GM21737 (cell line): ENCODE measurements at regions not wholly inside any gene's neighbourhood (a gene's known extent, or its start where the extent isn't known, plus 50 kb on each side); places are given as distances from the start of the nearest gene placed in this dataset.

Experiments used
- ATAC-seq: cut with Tn5 transposase; IDR thresholded peaks from one replicate; pipeline ENCODE4 v1.9.1; 2021; ENCODE audit warnings: mild to moderate bottlenecking, moderate library complexity; ENCODE audit not compliant: unreplicated experiment

- ATAC-seq, result no peak
These were observed 452.5 kb downstream of the CDH26 start for GRCh38 chr20:60410618-60411264.

- ATAC-seq, result no peak
These were observed 453.6 kb downstream of the CDH26 start for GRCh38 chr20:60411813-60412212.

DNA sequence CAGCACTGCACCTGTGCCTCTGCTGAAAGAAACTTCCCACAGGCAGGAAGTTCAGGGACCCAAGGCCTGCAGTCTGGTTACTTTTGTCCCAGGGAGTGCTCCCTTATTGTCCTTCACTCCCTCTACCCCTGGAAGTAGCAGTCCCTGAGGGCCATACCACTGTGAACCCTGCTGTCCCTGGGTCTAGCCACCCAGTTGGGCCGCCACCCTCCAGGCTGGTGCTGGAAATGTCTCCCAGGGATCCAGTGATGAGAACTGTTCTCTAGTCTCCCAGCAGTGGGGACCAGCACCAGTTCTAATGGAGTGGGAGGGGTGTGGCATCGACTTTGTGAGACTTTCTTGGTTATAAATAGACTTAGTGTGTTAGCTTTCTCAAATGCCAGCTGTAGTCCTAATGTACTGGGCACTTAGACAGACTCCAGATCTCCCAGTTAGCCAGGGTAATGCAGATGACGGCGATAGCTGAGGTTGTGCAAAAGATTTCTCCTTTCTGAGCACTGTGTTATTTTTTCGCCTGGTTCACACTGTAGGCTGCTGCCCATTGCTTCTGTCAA lies 462.5 kb downstream of the CDH26 start:
- ATAC-seq, result no peak

DNA sequence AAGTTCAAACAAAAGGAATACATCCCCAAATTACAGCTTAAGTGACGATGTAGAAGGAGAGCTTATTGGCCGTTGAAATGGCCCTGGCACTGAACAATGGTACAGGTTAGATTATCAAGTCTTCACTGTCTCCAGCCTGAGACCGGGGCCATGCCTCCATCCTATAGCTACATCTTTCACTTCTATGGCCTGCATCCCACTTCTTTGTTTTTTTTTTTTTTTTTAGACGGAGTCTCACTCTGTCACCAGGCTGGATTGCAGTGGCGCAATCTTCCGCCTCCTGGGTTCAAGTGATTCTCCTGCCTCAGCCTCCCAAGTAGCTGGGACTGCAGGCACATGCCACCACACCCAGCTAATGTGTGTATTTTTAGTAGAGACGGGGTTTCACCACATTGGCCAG lies 464.6 kb downstream of the CDH26 start:
- ATAC-seq, result no peak

GRCh38 chr20:60424267-60424902 lies 466.2 kb downstream of the CDH26 start:
- ATAC-seq, result no peak

GRCh38 chr20:60427516-60427915 lies 469.3 kb downstream of the CDH26 start:
- ATAC-seq, result no peak

DNA sequence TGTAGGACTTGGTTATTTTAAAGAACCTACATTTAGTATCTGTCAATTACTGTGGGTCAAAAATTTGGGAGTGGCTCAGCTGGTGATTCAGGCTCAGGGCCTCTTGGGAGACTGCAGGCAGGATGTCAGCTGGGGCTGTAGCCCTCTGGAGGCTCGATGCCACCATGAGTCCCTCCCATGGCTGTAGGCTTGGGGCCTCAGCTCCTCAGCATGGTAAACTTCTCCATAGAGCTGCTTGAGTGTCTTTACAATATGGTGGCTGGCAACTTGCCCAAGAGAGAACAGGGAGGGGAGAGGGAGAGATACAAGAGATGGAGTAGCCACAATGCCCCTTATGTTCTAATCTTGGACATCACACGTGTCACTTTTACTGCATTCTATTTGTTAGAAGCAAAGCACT lies 470.4 kb downstream of the CDH26 start:
- ATAC-seq, result no peak

DNA sequence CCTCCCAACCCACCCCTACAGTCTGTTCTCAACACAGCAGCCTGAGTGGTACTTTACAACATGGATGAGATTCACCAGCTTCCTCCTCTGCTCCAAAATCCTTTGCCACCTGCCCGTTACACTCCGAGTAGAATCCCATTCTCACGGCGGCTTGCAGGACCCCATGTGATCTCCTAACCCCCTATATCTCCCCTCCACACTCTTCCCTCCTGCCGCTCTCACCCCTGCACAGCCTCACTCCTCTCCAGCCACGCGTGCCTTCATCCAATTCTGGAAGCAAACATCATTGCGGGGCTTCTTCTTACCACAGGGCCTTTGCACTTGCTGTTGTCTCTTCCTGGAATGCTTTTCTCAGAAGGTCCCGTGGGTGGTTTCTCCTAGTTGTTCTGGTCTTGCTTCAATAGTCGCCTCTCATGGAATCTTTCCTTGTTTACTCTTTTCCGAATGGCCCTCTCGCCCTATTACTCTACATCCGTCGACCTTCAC lies 472.3 kb downstream of the CDH26 start:
- ATAC-seq, result no peak

- ATAC-seq, result no peak
These were observed 473.1 kb downstream of the CDH26 start for GRCh38 chr20:60431349-60431748.

DNA sequence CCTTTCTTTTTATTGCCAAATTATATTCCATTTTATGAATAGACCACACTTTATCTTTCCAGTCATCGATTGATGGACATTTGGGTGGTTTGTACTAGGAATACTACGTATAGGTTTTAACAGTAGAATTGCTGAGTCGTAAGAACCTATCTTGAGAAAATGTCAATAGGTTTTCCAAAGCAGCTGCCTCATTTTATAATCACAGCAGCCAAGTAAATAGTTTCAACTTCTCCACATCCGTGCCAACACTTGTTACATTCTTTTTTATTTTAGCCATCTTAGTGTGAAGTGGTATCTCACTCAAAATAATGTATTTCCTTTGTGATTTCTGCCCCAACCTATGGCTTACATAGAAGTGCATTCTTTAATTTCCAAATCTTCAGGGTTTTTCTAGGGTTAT lies 479.2 kb downstream of the CDH26 start:
- ATAC-seq, result no peak

DNA sequence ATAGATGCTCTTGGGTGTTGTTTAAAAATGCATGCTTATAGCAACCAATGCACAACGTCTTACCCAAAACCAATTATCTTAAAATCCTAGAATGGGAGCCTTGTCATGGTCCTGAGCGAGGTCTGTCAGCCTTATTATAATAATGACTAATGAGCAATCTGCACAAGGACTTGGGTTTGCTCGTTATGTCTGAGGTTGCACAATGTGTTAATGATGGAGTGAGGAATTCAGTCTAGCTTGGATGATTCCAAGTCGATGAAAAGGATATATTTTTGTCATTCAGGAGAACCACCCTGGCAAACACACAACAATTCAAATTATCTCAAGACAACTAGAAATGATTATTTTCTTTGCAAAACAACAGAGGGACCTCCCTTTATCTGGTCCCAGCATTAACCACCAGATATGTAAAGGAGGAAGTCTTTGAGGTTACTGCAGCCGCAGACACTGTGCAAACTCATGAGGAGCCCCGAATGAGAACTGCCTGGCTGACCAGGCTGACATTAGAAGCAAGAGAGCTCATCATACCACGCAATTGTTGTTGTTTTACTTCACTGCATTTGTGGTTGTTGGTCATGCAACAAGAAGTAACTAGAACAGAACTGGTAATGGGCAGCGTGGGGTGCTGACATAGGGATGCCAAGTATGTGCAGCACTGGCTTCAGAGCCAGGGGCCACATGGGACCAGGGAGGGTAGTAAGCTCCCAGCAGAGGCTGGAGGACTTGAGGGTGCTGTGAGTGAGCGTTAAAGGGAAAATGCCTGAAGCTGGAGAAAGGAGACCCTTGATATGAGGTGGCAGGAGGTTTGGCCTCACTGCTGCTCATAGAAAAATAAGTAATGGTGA lies 488.3 kb downstream of the CDH26 start:
- no peak for ATAC-seq

DNA sequence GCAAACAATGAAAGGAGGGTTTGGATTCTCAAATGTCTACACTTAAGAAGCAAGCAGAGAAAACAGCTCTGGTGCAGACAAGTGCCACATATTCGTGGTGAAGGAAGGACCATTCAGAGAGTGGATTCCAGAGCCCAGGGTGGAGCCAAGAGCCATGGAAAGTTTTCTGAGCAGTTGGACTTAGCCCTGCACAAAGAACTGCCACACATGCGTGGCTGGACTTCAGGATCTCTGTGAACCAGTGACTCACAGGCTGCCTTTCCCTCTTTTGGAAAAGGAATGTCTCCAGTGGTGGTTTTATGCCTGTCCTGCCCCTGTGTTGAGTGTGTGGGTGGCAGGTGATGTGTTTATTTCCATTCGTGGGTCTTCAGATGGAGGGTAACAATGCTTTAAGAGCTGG lies 489.5 kb downstream of the CDH26 start:
- ATAC-seq, result no peak

- no peak for ATAC-seq
These were observed 495.4 kb downstream of the CDH26 start for GRCh38 chr20:60453388-60454246.

GRCh38 chr20:60454491-60454890 lies 496.3 kb downstream of the CDH26 start:
- ATAC-seq, result no peak

GRCh38 chr20:60455272-60455671 lies 497.0 kb downstream of the CDH26 start:
- no peak for ATAC-seq

DNA sequence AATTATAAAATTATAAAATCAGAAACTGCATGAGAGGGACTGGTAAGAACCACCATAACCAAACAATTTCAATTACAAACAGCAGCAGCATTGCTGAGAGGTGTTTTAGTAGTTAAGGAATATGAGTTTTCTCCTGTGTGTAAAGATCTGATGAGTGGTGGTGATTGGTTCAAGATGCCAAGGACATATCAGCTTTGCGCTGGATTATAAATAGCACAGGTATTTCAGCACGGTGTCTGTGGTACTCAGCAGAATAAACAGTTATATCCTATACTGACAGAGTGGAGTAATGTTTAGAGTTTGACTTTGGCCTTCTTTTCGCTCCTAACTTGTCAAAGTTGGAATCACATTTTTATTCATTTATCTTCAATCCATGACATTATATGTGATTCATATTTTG lies 501.0 kb downstream of the CDH26 start:
- no peak for ATAC-seq

GRCh38 chr20:60461993-60462392 lies 503.8 kb downstream of the CDH26 start:
- no peak for ATAC-seq

DNA sequence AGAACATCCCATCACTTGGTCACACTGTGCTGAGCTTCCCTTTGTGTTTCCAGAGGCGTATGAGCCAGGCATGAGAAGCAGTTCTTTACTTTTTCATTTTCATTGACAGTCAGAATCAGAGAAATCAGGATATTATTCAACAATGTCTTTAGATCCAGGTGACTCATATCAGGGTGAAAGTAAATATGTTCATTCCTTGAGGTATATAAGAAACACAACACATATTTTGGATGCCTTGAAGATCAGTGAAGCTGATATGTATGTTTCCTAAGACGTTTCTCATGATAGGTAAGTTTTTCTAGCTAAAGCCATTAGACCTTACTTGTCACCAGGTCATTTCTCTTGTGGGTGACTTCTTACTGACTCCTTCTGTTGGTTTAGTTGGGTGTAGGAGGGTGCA lies 505.6 kb downstream of the CDH26 start:
- ATAC-seq, result no peak

DNA sequence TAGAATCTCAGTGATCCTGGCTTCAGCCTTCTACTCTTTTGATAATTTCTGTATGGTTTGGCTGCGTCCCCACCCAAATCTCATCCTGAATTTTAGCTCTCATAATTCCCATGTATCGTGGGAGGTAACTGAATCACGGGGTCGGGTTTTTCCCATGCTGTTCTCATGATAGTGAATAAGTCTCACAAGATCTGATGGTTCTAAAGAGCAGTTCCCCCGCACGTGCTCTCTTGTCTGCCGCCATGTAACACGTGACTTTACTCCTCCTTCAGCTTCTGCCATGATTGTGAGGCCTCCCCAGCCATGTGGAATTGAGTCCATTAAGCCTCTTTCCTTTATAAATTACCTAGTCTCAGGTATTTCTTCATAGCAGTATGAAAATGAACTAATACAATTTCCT lies 507.2 kb downstream of the CDH26 start:
- ATAC-seq, result no peak

DNA sequence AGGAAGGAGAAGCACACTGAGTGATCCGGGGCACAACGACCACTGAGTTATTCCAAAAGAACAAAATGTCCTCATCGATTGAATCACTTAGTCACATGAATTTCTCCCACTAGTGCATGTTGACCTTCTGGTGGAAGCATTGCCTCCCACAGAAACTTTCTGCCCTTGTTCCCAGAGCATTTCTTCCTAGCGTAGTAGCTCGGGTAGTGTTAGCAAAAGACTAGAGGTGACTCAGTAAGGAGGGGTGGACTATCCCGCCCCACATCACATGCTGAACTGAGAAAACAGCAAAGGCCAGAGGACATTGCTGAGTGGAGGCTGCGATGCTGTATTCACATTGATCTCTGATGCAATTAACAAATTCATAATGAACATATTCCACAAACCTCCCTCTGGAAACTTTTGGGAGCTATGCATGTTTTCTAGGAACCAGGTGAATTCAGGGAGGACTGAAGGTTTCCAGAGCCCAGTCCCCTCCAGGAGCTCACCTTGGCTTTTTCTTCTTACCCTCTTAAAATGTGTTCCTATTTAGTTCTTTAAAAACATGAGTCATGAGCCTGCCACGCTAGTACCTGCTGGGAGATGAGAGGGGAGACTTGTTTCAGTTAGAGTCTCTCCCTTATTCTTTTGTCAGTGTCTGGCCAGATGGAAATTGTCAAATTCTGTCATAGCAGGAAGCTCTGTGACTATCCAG lies 507.9 kb downstream of the CDH26 start:
- no peak for ATAC-seq
